Kidney epithelial cell (primary cell): ENCODE measurements at regions not wholly inside any gene's neighbourhood (a gene's known extent, or its start where the extent isn't known, plus 50 kb on each side); places are given as distances from the start of the nearest gene placed in this dataset.

Experiments used
- DNase-seq: peaks from one replicate; pipeline ENCODE4 v3.0.0-alpha.2; 2010; ENCODE audit warnings: low read depth
- H3K27me3 ChIP-seq: 2 replicates; pipeline ENCODE4 v1.6.0; 2011; ENCODE audit warnings: low read length; ENCODE audit not compliant: control insufficient read depth, insufficient read depth
- H3K36me3 ChIP-seq: 2 replicates; pipeline ENCODE4 v1.5.1; 2011; ENCODE audit warnings: low read length; ENCODE audit not compliant: control insufficient read depth, insufficient read depth
- H3K4me3 ChIP-seq: 2 replicates; pipeline ENCODE4 v1.5.1; 2011; ENCODE audit warnings: low read depth, mild to moderate bottlenecking, control low read depth, low read length
- TF ChIP-seq, protein P1 (sequence below): IDR thresholded peaks from 2 replicates; pipeline ENCODE4 v1.5.1; 2011; ENCODE audit warnings: mild to moderate bottlenecking, moderate library complexity, low read length, control low read depth, inconsistent platforms; ENCODE audit not compliant: insufficient read depth, poor library complexity, severe bottlenecking

DNA sequence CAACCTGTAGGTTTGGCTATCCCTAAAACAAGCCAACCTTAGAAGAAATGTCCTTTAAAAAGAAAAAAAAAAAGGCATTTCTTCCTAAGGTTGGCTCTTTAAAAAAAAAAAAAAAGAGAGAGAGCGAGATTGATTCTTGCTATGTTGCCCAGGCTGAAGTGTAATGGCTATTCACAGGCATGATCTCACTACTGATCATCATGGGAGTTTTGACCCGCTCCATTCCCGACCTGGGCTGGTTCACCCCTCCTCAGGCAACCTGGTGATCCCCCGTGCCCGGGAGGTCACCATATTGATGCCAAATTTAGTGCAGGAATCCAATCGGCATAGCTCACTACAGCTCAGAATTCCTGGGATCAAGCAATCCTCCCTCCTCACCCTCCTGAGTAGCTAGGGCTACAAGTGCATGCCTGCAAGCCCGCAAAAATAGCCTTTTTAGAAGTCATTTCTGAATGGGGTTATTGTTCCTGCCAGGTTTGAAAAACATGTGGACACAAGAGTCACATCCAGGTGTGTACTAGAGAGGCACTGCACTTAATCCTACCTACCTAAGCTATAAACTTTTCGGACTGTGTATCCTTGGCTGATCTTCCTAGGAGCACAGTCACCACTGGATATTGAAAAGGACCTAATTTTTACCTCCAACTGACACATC lies 61.4 kb upstream of the ZCCHC13 start:
- H3K4me3 ChIP-seq = no peak overlapping the region
- no peak for DNase-seq
- TF ChIP-seq, protein P1, sequence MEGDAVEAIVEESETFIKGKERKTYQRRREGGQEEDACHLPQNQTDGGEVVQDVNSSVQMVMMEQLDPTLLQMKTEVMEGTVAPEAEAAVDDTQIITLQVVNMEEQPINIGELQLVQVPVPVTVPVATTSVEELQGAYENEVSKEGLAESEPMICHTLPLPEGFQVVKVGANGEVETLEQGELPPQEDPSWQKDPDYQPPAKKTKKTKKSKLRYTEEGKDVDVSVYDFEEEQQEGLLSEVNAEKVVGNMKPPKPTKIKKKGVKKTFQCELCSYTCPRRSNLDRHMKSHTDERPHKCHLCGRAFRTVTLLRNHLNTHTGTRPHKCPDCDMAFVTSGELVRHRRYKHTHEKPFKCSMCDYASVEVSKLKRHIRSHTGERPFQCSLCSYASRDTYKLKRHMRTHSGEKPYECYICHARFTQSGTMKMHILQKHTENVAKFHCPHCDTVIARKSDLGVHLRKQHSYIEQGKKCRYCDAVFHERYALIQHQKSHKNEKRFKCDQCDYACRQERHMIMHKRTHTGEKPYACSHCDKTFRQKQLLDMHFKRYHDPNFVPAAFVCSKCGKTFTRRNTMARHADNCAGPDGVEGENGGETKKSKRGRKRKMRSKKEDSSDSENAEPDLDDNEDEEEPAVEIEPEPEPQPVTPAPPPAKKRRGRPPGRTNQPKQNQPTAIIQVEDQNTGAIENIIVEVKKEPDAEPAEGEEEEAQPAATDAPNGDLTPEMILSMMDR = no peak
- peaks cover 1% of the 10 kb centered on the region for H3K36me3 ChIP-seq
- H3K27me3 ChIP-seq = no peaks in the 10 kb centered on the region

DNA sequence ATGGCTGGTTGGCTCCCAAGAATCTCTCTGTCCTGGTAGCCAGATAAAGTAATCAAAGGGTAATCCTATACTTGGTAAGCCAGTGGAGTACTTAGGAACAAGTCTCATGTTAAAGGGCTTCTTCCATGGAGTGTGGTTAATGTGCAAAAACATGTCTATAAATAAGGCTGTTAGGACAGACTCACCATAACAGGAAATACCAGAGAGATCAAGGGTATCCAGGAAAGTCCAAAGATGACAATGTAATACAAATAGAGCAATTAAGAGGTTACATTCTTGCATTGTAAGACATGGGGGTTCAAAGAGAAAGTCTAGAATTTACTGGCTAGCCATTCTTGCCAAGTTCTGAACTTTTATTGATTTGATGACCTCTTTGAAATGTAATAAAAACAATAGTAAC lies 61.9 kb upstream of the ZCCHC13 start:
- peak; percentile 7 for DNase-seq
- Histone ChIP-seq H3K4me3 (no peak overlapping the region), H3K27me3 (no peaks in the 10 kb centered on the region), H3K36me3 (peaks cover 1% of the 10 kb centered on the region)
- TF ChIP-seq, protein P1 = no peak

DNA sequence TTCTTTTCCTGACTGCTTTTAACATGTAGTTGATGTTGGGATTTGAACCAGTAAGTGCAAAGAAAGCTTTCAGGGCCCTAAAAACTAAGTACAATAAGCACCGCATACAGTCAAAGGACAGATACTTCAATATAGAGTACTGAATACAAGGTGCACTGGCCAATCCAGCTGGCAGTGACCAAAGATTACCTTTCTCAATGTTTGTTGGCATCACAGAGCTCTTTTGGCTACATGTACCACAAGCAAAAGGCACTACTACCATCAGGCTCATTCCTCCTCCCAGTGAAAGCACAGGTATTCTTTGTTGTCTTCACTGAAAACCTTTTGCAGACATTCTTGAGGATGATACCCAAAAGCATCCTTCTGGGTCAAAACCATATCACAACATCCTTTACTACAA lies 65.2 kb upstream of the ZCCHC13 start:
- DNase-seq = no peak
- Histone ChIP-seq H3K27me3 (no peaks in the 10 kb centered on the region), H3K36me3 (peaks cover 1% of the 10 kb centered on the region), H3K4me3 (no peak overlapping the region)
- TF ChIP-seq, protein P1 = no peak

DNA sequence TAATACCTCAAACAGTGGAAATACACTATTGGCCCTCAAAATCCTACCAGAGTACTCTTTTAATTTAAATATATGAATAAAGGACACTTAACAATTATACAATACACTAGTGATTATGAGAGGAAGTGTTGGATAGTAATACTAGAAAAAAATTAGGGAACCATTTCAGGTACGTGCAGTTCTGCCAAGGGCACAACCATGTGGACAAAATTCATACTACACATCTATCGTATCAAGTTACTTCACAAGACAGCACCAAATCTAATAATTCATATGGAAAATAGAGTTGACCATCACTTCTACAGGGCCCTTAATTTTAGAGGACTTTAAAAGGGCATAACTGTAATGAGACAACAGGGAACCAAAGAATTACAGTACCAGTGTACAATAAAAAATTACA lies 69.2 kb upstream of the ZCCHC13 start:
- TF ChIP-seq, protein P1 = no peak
- Histone ChIP-seq H3K4me3 (no peak overlapping the region), H3K27me3 (no peaks in the 10 kb centered on the region), H3K36me3 (no peaks in the 10 kb centered on the region)
- DNase-seq = no peak

DNA sequence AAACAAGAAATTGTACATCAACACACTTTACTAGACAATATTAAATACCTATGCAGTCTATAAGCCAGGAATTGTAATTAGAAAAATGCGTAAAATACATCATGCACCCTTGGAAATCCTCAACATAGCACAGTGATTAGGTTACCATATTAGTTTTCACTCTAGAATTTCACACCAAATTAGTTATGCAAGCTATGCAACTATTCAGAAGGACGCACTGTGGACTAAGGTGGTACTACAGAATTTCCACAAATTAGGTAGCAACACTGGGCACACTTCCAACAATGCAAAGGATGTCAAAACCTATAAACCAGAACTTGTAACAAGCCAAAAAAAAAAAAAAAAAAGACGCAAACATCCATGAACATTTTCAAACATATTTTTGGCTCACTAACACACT lies 71.1 kb upstream of the ZCCHC13 start:
- TF ChIP-seq, protein P1 = no peak
- no peak for DNase-seq
- no peaks in the 10 kb centered on the region for H3K36me3 ChIP-seq
- H3K27me3 ChIP-seq = no peaks in the 10 kb centered on the region
- H3K4me3 ChIP-seq = no peak overlapping the region

DNA sequence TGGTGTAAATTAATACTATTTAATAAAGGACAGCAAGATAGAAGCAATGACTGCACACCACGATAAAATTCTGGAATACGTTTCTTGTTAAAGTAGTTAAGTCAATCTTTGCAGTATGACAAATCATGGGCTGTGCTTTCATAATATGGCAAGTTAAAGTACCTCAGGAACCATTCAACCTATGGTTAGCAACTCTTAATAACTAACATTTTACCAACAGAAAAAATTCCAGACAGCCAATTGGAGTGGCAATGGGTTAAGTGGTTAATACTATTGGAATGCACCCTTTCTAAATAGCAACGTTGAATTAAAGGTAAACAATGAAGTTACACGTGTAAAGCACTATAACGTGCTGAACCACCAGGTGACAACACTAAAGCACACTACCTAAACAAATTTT lies 72.4 kb upstream of the ZCCHC13 start:
- Histone ChIP-seq H3K27me3 (no peaks in the 10 kb centered on the region), H3K4me3 (no peak overlapping the region), H3K36me3 (no peaks in the 10 kb centered on the region)
- TF ChIP-seq, protein P1 = no peak
- no peak for DNase-seq
